T-helper 17 cell (primary cell): ENCODE measurements at regions not wholly inside any gene's neighbourhood (a gene's known extent, or its start where the extent isn't known, plus 50 kb on each side); places are given as distances from the start of the nearest gene placed in this dataset.

Source experiments
- ATAC-seq: fragments of 150-1000 bp; cut with Tn5 transposase; 2 replicates; pipeline ENCODE4 v1.10.0; 2021; ENCODE audit warnings: mild to moderate bottlenecking, moderate library complexity
- DNase-seq, 3 donors: peaks; one replicate each; pipeline versions ENCODE4 v3.0.0 to v3.0.0-alpha.2; 2020 to 2021
- H3K9me3 ChIP-seq: one replicate; pipeline ENCODE4 v1.7.0; 2013; ENCODE audit warnings: low read length, mild to moderate bottlenecking; ENCODE audit not compliant: control insufficient read depth, poor library complexity, severe bottlenecking
- H3K27ac Mint-ChIP-seq: one replicate; pipeline ENCODE4 v1.8.0; 2022; ENCODE audit warnings: mild to moderate bottlenecking, moderate library complexity, mixed read lengths
- H3K27me3 Mint-ChIP-seq: one replicate; pipeline ENCODE4 v1.8.0; 2022; ENCODE audit warnings: mixed read lengths
- H3K36me3 Mint-ChIP-seq: one replicate; pipeline ENCODE4 v1.8.0; 2022; ENCODE audit warnings: low read depth, mixed read lengths
- H3K4me1 Mint-ChIP-seq: one replicate; pipeline ENCODE4 v1.8.0; 2022; ENCODE audit warnings: mild to moderate bottlenecking, mixed read lengths
- H3K4me3 Mint-ChIP-seq: one replicate; pipeline ENCODE4 v1.8.0; 2022; ENCODE audit warnings: mild to moderate bottlenecking, moderate library complexity, mixed read lengths

- no peak overlapping the region for H3K27ac Mint-ChIP-seq
- H3K9me3 ChIP-seq = no peaks in the 10 kb centered on the region
- ATAC-seq (no peak), DNase-seq (no peak)
- no peaks in the 10 kb centered on the region for H3K27me3 Mint-ChIP-seq
- H3K4me1 Mint-ChIP-seq = peaks cover 3% of the 10 kb centered on the region
- H3K4me3 Mint-ChIP-seq = no peak overlapping the region
- no peaks in the 10 kb centered on the region for H3K36me3 Mint-ChIP-seq
These were observed 136.1 kb upstream of the RBMS3 start for GRCh38 chr3:29144807-29145206.

DNA sequence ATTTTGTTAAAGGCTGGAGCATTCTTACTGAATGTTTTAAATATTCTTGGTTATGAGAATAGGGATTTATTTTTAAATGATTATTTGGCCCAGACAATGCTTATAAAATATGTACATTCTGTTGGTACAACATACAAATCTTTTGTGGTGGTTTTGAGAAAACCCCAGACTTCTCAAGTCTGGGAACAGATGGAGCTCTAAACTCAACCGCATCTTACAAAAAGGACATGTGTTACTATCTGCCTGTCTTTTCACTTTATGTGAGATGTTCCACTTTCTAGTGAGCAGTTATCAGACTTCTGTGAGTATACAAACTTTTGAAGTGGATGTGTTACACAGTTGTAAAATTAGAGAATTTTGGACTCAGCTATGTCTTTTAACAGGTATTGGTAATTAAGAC is 135.5 kb upstream of the RBMS3 start:
- ATAC-seq (no peak), DNase-seq (no peak)
- no peaks in the 10 kb centered on the region for H3K36me3 Mint-ChIP-seq
- no peak overlapping the region for H3K27ac Mint-ChIP-seq
- H3K27me3 Mint-ChIP-seq = no peaks in the 10 kb centered on the region
- H3K4me3 Mint-ChIP-seq = no peak overlapping the region
- H3K9me3 ChIP-seq = no peaks in the 10 kb centered on the region
- H3K4me1 Mint-ChIP-seq = peaks cover under 1% of the 10 kb centered on the region

DNA sequence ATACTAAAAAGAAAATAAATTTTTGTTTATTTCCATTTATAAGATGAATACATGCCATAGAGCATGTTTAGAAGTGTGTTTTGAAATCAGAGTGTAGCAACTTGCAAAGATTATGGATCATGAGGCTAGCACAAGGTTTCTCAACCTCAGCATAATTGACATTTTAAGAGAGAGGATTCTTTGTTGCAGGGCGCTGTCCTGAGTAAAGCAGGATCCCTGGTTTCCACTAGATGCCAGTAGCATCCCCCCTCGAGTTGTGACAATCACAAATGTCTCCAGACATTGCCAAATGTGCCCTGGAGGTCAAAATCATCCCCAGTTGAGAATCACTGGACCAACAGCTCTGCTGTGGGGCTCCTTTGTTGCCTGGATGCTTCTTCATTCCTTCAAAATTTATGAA is 128.5 kb upstream of the RBMS3 start:
- no peaks in the 10 kb centered on the region for H3K9me3 ChIP-seq
- Mint-ChIP-seq H3K27ac (no peak overlapping the region), H3K36me3 (no peaks in the 10 kb centered on the region), H3K27me3 (no peaks in the 10 kb centered on the region), H3K4me1 (no peaks in the 10 kb centered on the region), H3K4me3 (no peak overlapping the region)
- ATAC-seq (no peak), DNase-seq (no peak)

GRCh38 chr3:29153811-29154210 is 127.1 kb upstream of the RBMS3 start:
- no peaks in the 10 kb centered on the region for H3K9me3 ChIP-seq
- H3K4me3 Mint-ChIP-seq = no peak overlapping the region
- ATAC-seq (peak; percentile 52), DNase-seq (no peak)
- no peak overlapping the region for H3K27ac Mint-ChIP-seq
- no peaks in the 10 kb centered on the region for H3K36me3 Mint-ChIP-seq
- no peaks in the 10 kb centered on the region for H3K27me3 Mint-ChIP-seq
- H3K4me1 Mint-ChIP-seq = no peaks in the 10 kb centered on the region

GRCh38 chr3:29156086-29156715 is 124.7 kb upstream of the RBMS3 start:
- H3K9me3 ChIP-seq = no peaks in the 10 kb centered on the region
- no peaks in the 10 kb centered on the region for H3K4me1 Mint-ChIP-seq
- no peaks in the 10 kb centered on the region for H3K27me3 Mint-ChIP-seq
- no peak overlapping the region for H3K4me3 Mint-ChIP-seq
- DNase-seq (no peak), ATAC-seq (no peak)
- H3K27ac Mint-ChIP-seq = no peak overlapping the region
- no peaks in the 10 kb centered on the region for H3K36me3 Mint-ChIP-seq

- no peaks in the 10 kb centered on the region for H3K4me1 Mint-ChIP-seq
- H3K27me3 Mint-ChIP-seq = no peaks in the 10 kb centered on the region
- no peaks in the 10 kb centered on the region for H3K9me3 ChIP-seq
- ATAC-seq (no peak), DNase-seq (no peak)
- no peak overlapping the region for H3K27ac Mint-ChIP-seq
- H3K4me3 Mint-ChIP-seq = no peak overlapping the region
- H3K36me3 Mint-ChIP-seq = no peaks in the 10 kb centered on the region
These were observed 116.0 kb upstream of the RBMS3 start for GRCh38 chr3:29164825-29165224.

DNA sequence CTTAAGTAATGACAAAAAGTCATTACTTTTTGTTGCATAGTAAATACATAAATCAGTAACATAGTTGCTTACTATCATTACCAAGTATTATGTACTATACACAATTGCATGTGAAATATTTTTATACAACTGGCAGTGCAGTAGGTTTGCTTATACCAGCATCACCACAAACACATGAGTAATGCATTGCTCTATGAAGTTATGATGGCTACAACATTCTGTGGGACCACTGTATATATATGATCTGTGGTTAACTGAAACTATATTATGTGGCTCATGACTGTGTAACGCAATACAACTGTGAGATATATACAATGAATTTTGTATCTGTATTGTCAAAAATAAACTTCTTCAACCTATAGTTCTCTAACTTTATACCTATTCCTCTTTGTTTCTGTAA is 113.7 kb upstream of the RBMS3 start:
- Mint-ChIP-seq H3K27ac (no peak overlapping the region), H3K4me1 (no peaks in the 10 kb centered on the region), H3K4me3 (no peak overlapping the region), H3K36me3 (no peaks in the 10 kb centered on the region), H3K27me3 (no peaks in the 10 kb centered on the region)
- no peak for ATAC-seq
- no peaks in the 10 kb centered on the region for H3K9me3 ChIP-seq
- no peak for DNase-seq

GRCh38 chr3:29168081-29168480 is 112.8 kb upstream of the RBMS3 start:
- ATAC-seq (no peak), DNase-seq (no peak)
- H3K36me3 Mint-ChIP-seq = no peaks in the 10 kb centered on the region
- H3K9me3 ChIP-seq = no peaks in the 10 kb centered on the region
- H3K27me3 Mint-ChIP-seq = no peaks in the 10 kb centered on the region
- no peaks in the 10 kb centered on the region for H3K4me1 Mint-ChIP-seq
- H3K27ac Mint-ChIP-seq = no peak overlapping the region
- H3K4me3 Mint-ChIP-seq = no peak overlapping the region

DNA sequence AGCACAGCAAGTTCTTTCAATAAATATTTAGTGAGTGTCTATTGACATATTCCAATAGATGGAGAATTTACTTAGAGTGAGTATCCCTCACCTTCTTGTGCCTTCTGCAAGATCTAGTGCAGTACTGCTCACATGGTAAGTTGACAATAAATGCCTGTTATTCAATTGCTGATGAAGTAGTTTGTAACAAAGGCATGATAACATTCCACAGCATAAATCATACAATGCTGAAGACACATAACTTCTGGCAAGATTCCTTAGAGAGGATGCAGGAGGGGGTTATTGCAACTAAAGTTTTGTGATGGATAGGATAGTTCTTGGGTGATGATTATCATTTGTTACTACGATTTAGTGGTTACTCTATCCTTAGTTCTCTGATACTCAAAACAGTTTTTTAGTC is 112.2 kb upstream of the RBMS3 start:
- no peak overlapping the region for H3K4me3 Mint-ChIP-seq
- no peak for ATAC-seq
- H3K27ac Mint-ChIP-seq = no peak overlapping the region
- H3K9me3 ChIP-seq = no peaks in the 10 kb centered on the region
- H3K36me3 Mint-ChIP-seq = no peaks in the 10 kb centered on the region
- H3K27me3 Mint-ChIP-seq = no peaks in the 10 kb centered on the region
- H3K4me1 Mint-ChIP-seq = no peaks in the 10 kb centered on the region
- DNase-seq = no peak

DNA sequence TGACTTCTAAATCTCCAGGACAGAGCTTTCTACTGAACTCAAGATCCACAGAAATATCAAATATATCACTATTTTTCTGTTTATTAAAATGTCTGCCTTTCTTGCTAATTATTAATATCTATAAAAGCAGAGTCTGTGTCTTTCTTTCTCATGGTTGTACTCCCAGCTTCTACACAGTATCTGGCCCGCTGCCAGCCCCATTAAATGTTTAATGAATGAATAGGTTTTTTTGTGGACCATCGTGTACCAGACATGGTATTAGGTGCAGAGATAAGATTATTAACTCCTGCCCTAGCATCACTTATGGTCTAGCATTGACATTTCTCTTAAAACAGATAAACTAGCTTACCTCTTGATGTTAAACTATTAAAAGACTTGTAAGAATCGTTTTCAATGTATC is 111.4 kb upstream of the RBMS3 start:
- H3K9me3 ChIP-seq = no peaks in the 10 kb centered on the region
- H3K4me3 Mint-ChIP-seq = no peak overlapping the region
- DNase-seq (no peak), ATAC-seq (no peak)
- no peaks in the 10 kb centered on the region for H3K36me3 Mint-ChIP-seq
- H3K27me3 Mint-ChIP-seq = no peaks in the 10 kb centered on the region
- no peaks in the 10 kb centered on the region for H3K4me1 Mint-ChIP-seq
- no peak overlapping the region for H3K27ac Mint-ChIP-seq

DNA sequence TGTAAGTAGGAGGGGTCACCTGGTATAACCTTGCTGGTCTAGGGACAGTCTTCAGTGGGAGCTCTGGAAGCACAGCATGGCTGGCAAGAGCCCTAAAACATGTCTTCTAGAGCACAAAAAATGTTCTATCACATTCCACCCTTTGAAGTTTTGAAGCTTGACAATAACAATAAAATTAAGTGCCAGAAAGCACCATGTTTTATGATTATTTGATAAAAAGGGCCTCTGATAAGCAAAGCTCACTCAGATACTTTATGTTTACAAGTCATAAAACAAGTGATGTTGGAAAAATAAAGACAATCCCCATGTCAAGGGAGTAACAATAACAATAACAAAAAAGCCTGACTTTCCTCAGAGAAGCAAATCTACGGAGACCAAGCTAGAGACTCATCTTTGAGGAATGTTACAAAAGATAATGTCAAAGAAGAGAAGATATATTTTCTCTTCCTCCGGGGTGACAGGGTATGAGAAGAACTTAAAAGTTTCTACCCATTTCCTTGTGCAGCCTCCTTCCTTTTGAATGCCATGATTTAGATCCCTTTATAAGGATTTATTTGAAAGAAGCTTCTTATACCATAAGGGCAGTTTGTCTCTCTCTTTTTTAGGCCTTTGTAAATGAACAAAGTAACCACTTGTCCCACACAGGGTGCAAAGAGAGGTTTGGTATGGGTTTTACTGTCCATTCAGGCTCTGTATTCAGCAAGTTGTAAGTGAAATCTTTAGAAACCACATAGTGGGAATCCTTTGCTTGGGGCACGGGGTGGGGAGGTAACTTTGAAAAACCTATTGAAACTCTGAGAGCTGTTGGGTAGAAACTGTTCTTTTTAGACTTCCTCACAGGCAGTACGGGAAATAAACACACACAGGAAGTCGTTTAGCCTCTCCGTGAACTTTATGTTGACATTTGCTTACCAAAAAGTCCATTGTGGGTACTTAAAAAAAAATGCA is 109.6 kb upstream of the RBMS3 start:
- ATAC-seq = no peak

DNA sequence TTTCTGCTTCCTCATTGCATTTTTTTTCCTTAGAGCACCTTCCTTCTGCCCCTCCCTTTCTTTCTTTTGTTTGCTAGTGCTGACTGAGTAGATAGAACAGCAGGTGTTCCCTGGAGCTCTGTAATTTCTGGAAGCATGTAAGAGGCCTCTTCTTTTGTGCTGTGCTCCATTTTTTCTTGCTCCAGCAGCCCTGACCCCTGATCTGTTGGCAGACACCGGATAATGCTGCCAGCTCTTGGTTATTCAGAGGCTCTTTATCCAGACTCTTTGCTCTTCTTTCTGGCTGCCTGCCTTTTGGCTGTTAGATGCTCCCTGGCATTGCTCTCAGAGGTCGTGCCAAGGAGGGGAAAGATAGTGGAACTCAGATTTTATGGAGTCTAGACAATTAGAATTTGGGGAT is 104.4 kb upstream of the RBMS3 start:
- H3K4me3 Mint-ChIP-seq = no peak overlapping the region
- H3K4me1 Mint-ChIP-seq = no peaks in the 10 kb centered on the region
- H3K27me3 Mint-ChIP-seq = no peaks in the 10 kb centered on the region
- H3K36me3 Mint-ChIP-seq = no peaks in the 10 kb centered on the region
- no peak overlapping the region for H3K27ac Mint-ChIP-seq
- ATAC-seq (no peak), DNase-seq (no peak)
- H3K9me3 ChIP-seq = no peaks in the 10 kb centered on the region

More for the DNA sequence above, 109.6 kb upstream of the RBMS3 start:
- no peaks in the 10 kb centered on the region for H3K4me1 Mint-ChIP-seq
- H3K27me3 Mint-ChIP-seq = no peaks in the 10 kb centered on the region
- H3K4me3 Mint-ChIP-seq = no peak overlapping the region
- DNase-seq = no peak
- no peaks in the 10 kb centered on the region for H3K36me3 Mint-ChIP-seq
- no peaks in the 10 kb centered on the region for H3K9me3 ChIP-seq
- no peak overlapping the region for H3K27ac Mint-ChIP-seq

- ATAC-seq = no peak
- Mint-ChIP-seq H3K36me3 (no peaks in the 10 kb centered on the region), H3K27me3 (no peaks in the 10 kb centered on the region)
These were observed 101.8 kb upstream of the RBMS3 start for GRCh38 chr3:29178809-29179793.

More at GRCh38 chr3:29178809-29179793, 101.8 kb upstream of the RBMS3 start:
- H3K27ac Mint-ChIP-seq = no peak overlapping the region
- no peaks in the 10 kb centered on the region for H3K4me1 Mint-ChIP-seq
- DNase-seq = no peak
- no peaks in the 10 kb centered on the region for H3K9me3 ChIP-seq
- H3K4me3 Mint-ChIP-seq = no peak overlapping the region
